Endothelial cell of umbilical vein (primary cell): ENCODE measurements at regions not wholly inside any gene's neighbourhood (a gene's known extent, or its start where the extent isn't known, plus 50 kb on each side); places are given as distances from the start of the nearest gene placed in this dataset.

Source experiments
- BruUV-seq: library from RNA; stranded (reverse); fragments of 400-500 nt; replicated peaks from 2 replicates; lab custom pipeline; 2021; lab: Mats Ljungman, UMichigan
- CTCF ChIA-PET: fragments of 300-600, 350-600 bp; sonication (Branson Sonifier 250); formaldehyde crosslinking; loops from one replicate; lab custom pipeline; 2021; ENCODE audit warnings: antibody characterized with exemption, inconsistent platforms; lab: Charles Lee
- POLR2A ChIA-PET: fragments of 300-600, 350-600 bp; sonication (Branson Sonifier 250); formaldehyde crosslinking; loops from one replicate; lab custom pipeline; 2021; ENCODE audit warnings: antibody characterized with exemption, inconsistent platforms; lab: Charles Lee
- DNase-seq: peaks from one replicate; pipeline ENCODE4 v3.0.0-alpha.2; 2011; ENCODE audit warnings: low read depth, low spot score
- FAIRE-seq: peaks from 2 replicates; lab custom pipeline; 2011; peaks lifted over from hg19 to GRCh38; lab: Jason Lieb, UNC
- H2AFZ ChIP-seq: 2 replicates; pipeline ENCODE4 v1.6.0; 2012; ENCODE audit warnings: low read depth, low read length, control low read depth, inconsistent platforms
- H3K27ac ChIP-seq: 2 replicates; pipeline ENCODE4 v1.5.1; 2011; ENCODE audit warnings: low read depth, mild to moderate bottlenecking, control low read depth, low read length, moderate library complexity; ENCODE audit not compliant: insufficient read depth
- H3K27me3 ChIP-seq, 2 experiments: 2 replicates each; pipeline versions ENCODE4 v1.6.0 to v1.6.1; 2011; ENCODE audit warnings: low read length in 2 of 2, mixed read lengths in 1 of 2; ENCODE audit not compliant: control insufficient read depth in 2 of 2, insufficient read depth in 2 of 2
- H3K36me3 ChIP-seq, 2 experiments: 2 replicates in 1 of 2; 3 replicates in 1 of 2; pipeline ENCODE4 v1.5.1; 2011; ENCODE audit warnings: low read length in 2 of 2, mild to moderate bottlenecking in 1 of 2, moderate library complexity in 1 of 2; ENCODE audit not compliant: control insufficient read depth in 2 of 2, insufficient read depth in 2 of 2; ENCODE audit errors: extremely low read depth in 1 of 2
- H3K4me1 ChIP-seq: 3 replicates; pipeline ENCODE4 v1.5.1; 2011; ENCODE audit warnings: mild to moderate bottlenecking, low read length; ENCODE audit not compliant: control insufficient read depth, insufficient read depth; ENCODE audit errors: extremely low read depth
- H3K4me2 ChIP-seq: 2 replicates; pipeline ENCODE4 v1.6.1; 2011; ENCODE audit warnings: low read length, control low read depth, mixed read lengths; ENCODE audit not compliant: insufficient read depth
- H3K4me3 ChIP-seq, 3 experiments: fragments of 200-600 bp in 1 of 3; sonication (generic), shearing (Covaris generic) in 1 of 3; replicated peaks in 1 of 3; 2 replicates each; pipeline ENCODE4 v1.5.1; 2011 to 2016; ENCODE audit warnings: control low read depth in 3 of 3, low read length in 3 of 3, mild to moderate bottlenecking in 2 of 3, inconsistent platforms in 1 of 3, low read depth in 1 of 3, moderate library complexity in 1 of 3; ENCODE audit not compliant: insufficient read depth in 1 of 3
- H3K79me2 ChIP-seq: 2 replicates; pipeline ENCODE4 v1.6.0; 2012; ENCODE audit warnings: low read length, inconsistent platforms; ENCODE audit not compliant: control insufficient read depth, insufficient read depth
- H3K9ac ChIP-seq: replicated peaks from 2 replicates; pipeline ENCODE3; 2011; ENCODE audit warnings: low read length, control low read depth; ENCODE audit not compliant: insufficient read depth; ENCODE audit errors: extremely low read depth
- H3K9me1 ChIP-seq: replicated peaks from 3 replicates; pipeline ENCODE4 v1.6.0; 2011; ENCODE audit warnings: mild to moderate bottlenecking, low read length; ENCODE audit not compliant: control insufficient read depth, insufficient read depth; ENCODE audit errors: extremely low read depth
- H3K9me3 ChIP-seq: replicated peaks from 2 replicates; pipeline ENCODE4 v1.5.1; 2012; ENCODE audit warnings: low read length, inconsistent platforms; ENCODE audit not compliant: control insufficient read depth, insufficient read depth
- H4K20me1 ChIP-seq: replicated peaks from 2 replicates; pipeline ENCODE3; 2011; ENCODE audit warnings: mild to moderate bottlenecking, low read length; ENCODE audit not compliant: control insufficient read depth, insufficient read depth; ENCODE audit errors: extremely low read depth
- CTCF ChIP-seq, 2 donors: IDR thresholded peaks; 1 replicate in 1 of 2; 2 replicates in 1 of 2; pipeline ENCODE4 v1.5.1; 2011; ENCODE audit warnings: low read length in 2 of 2, mild to moderate bottlenecking in 2 of 2, moderate library complexity in 2 of 2, control low read depth in 1 of 2, inconsistent platforms in 1 of 2, low read depth in 1 of 2; ENCODE audit not compliant: insufficient read depth in 1 of 2; ENCODE audit errors: extremely low read depth in 1 of 2
- EZH2 ChIP-seq: IDR thresholded peaks from 2 replicates; pipeline ENCODE4 v1.6.1; 2012; ENCODE audit warnings: borderline replicate concordance, low read depth, mild to moderate bottlenecking, moderate library complexity, low read length, inconsistent platforms; ENCODE audit not compliant: severe bottlenecking
- FOS ChIP-seq: IDR thresholded peaks from 2 replicates; pipeline ENCODE4 v1.6.1; 2011; ENCODE audit warnings: mild to moderate bottlenecking, low read length, moderate library complexity, borderline replicate concordance; ENCODE audit not compliant: insufficient read depth
- GATA2 ChIP-seq: IDR thresholded peaks from 2 replicates; pipeline ENCODE4 v1.7.0; 2011; ENCODE audit warnings: low read depth, mild to moderate bottlenecking, moderate library complexity, mixed read lengths, low read length; ENCODE audit not compliant: insufficient read length, insufficient read depth
- JUN ChIP-seq: IDR thresholded peaks from 2 replicates; pipeline ENCODE4 v1.6.1; 2011; ENCODE audit warnings: borderline replicate concordance, low read depth; ENCODE audit not compliant: insufficient read length, insufficient read depth
- MAX ChIP-seq: IDR thresholded peaks from 2 replicates; pipeline ENCODE4 v1.6.1; 2011; ENCODE audit not compliant: insufficient read depth, insufficient read length
- MYC ChIP-seq: IDR thresholded peaks from one replicate; pipeline ENCODE4 v1.6.1; 2011; ENCODE audit warnings: mild to moderate bottlenecking, low read depth, low read length
- POLR2A ChIP-seq: IDR thresholded peaks from 2 replicates; pipeline ENCODE4 v1.6.1; 2012; ENCODE audit warnings: low read depth, mild to moderate bottlenecking, control low read depth, low read length
- POLR2AphosphoS5 ChIP-seq: IDR thresholded peaks from 2 replicates; pipeline ENCODE4 v1.6.1; 2012; ENCODE audit warnings: low read depth, mild to moderate bottlenecking, control low read depth, low read length, moderate library complexity; ENCODE audit not compliant: insufficient read depth
- dilution Hi-C: fragments of 300-500 bp; cut with MboI; formaldehyde crosslinking; loops from one replicate; pipeline ENCODE4 v1.15.0; 2019; ENCODE audit warnings: low sequenced_read_pairs; ENCODE audit not compliant: extremely low pct_ligation_motif_present
- intact Hi-C: fragments of 100-400 bp; cut with micrococcal nuclease; formaldehyde crosslinking; loops from one replicate; pipeline ENCODE4 v1.10.0; 2022

- FAIRE-seq (no peak), DNase-seq (no peak)
- Histone ChIP-seq H3K27ac (no peak overlapping the region), H3K4me3 (no peak overlapping the region), H3K4me1 (no peaks in the 10 kb centered on the region), H3K9ac (no peak overlapping the region), H3K27me3 (no peaks in the 10 kb centered on the region), H3K4me2 (no peak overlapping the region), H3K36me3 (no peaks in the 10 kb centered on the region), H3K9me1 (no peaks in the 10 kb centered on the region), H4K20me1 (no peaks in the 10 kb centered on the region), H3K9me3 (no peaks in the 10 kb centered on the region), H3K79me2 (no peaks in the 10 kb centered on the region), H2AFZ (no peak overlapping the region)
- no TSS peak for BruUV-seq
- intact Hi-C loops (no loop called here), dilution Hi-C loops (no loop called here)
- POLR2A ChIA-PET = no interaction called here
- CTCF ChIA-PET = no interaction called here
- TF ChIP-seq MYC (no peak), EZH2 (no peak), POLR2A (no peak), MAX (no peak), POLR2AphosphoS5 (no peak), CTCF (IDR thresholded peaks at IDR 0.05; ENCODE audit: extremely low read depth in 1 of 2, insufficient read depth in 1 of 2, low read depth in 1 of 2, low read length in 2 of 2) (no peak), JUN (no peak), FOS (no peak), GATA2 (no peak)
These were observed 304.4 kb upstream of the SALL3 start for GRCh38 chr18:78675231-78675630.
